ENCODE measurements at regions not wholly inside any gene's neighbourhood (a gene's known extent, or its start where the extent isn't known, plus 50 kb on each side); places are given as distances from the start of the nearest gene placed in this dataset.

DNA sequence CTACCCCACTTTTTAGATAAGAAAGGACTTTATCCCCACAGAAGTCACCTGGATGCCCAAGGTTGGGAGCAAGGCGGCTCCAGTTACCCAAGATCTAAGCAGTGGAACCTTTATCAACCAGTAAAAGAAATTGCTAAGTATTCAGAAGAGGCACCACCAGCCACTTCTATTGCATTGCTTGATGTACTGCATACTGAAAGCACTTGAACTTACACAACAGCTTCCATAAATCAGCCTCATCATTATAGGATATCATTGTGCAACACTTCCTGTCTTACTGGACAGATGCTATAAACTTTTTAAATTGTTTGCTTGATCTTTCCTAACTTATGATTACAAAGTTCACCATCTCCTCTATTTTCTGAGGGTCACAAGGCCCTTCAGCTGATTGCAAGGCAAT lies 642.7 kb upstream of the CXADR start:
- no peak overlapping the region for H3K27ac Mint-ChIP-seq
- no peaks in the 10 kb centered on the region for H3K36me3 Mint-ChIP-seq
- no peaks in the 10 kb centered on the region for H3K4me1 Mint-ChIP-seq
- ATAC-seq (ENCODE audit: low read depth): no peak
- DNase-seq: no peak
- H3K9me3 Mint-ChIP-seq: peaks cover 5% of the 10 kb centered on the region
- no peak overlapping the region for H3K4me3 Mint-ChIP-seq
- H3K27me3 Mint-ChIP-seq: no peaks in the 10 kb centered on the region
- POLR2A ChIA-PET: no interaction called here

DNA sequence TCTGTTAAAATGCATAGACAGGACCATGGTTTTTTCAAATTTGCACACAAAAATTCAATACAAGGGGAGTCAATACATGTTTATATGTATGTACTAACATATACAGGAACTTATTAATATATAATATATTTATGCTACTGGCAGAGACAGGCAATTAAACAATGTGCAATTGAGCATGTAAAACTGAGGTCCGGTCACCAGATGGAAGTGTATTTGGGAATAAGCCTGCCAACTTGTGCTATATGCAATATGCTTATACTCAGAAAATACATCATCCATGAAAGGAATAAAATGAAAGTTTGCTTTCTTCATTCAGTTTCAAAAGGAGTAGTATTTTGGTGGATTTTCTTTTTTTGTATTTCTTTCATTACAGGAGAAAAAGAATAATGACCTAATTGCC lies 640.2 kb upstream of the CXADR start:
- peaks cover 8% of the 10 kb centered on the region for H3K9me3 Mint-ChIP-seq
- POLR2A ChIA-PET: no interaction called here
- no peak overlapping the region for H3K27ac Mint-ChIP-seq
- no peaks in the 10 kb centered on the region for H3K4me1 Mint-ChIP-seq
- ATAC-seq (ENCODE audit: low read depth): no peak
- H3K4me3 Mint-ChIP-seq: no peak overlapping the region
- H3K36me3 Mint-ChIP-seq: no peaks in the 10 kb centered on the region
- DNase-seq: no peak
- H3K27me3 Mint-ChIP-seq: no peaks in the 10 kb centered on the region

DNA sequence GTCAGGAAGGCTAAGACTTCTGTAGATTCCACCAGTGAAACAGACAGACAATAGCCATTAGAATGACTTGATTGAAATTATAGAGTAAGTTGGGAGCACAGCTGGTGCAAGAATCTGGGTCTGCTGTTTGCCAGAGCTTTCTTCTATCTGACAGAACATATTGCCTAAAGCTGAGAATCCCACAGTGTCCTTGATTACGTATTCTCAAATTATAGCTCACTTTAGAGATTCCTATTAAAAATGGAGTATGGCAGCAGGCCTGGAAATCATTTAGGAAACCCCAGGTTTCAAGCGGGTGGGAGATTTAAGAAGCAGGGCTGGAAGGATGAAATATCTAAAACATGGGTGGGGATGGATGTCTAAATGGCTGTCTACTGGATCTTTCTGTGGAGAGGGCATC lies 639.7 kb upstream of the CXADR start:
- no peak for ATAC-seq (ENCODE audit: low read depth)
- Mint-ChIP-seq H3K9me3 (peaks cover 8% of the 10 kb centered on the region), H3K27me3 (no peaks in the 10 kb centered on the region), H3K27ac (no peak overlapping the region), H3K4me1 (no peaks in the 10 kb centered on the region), H3K36me3 (no peaks in the 10 kb centered on the region), H3K4me3 (no peak overlapping the region)
- DNase-seq: no peak
- POLR2A ChIA-PET: no interaction called here

DNA sequence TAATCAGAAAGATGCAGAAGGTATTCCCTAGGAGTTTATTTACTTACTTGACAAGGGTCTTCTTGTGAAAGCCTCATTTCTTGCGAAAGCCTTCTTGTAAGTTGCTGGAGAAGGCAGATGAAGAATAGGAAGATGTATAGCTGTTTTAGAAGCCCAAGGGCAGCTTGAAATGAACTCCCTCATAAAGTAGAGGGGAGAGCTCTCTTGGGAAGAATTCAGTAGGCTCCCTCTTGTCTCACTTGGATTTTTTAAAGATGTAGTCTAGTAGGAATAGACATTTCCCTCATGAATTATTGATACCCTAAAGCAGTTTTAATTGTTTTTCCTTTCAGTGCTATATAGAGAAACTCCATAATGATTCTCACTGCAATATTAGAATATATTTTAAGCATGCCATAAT lies 639.2 kb upstream of the CXADR start:
- POLR2A ChIA-PET: no interaction called here
- Mint-ChIP-seq H3K4me1 (no peaks in the 10 kb centered on the region), H3K36me3 (no peaks in the 10 kb centered on the region), H3K9me3 (peaks cover 8% of the 10 kb centered on the region), H3K27me3 (no peaks in the 10 kb centered on the region), H3K27ac (no peak overlapping the region), H3K4me3 (no peak overlapping the region)
- ATAC-seq (ENCODE audit: low read depth): no peak
- no peak for DNase-seq

DNA sequence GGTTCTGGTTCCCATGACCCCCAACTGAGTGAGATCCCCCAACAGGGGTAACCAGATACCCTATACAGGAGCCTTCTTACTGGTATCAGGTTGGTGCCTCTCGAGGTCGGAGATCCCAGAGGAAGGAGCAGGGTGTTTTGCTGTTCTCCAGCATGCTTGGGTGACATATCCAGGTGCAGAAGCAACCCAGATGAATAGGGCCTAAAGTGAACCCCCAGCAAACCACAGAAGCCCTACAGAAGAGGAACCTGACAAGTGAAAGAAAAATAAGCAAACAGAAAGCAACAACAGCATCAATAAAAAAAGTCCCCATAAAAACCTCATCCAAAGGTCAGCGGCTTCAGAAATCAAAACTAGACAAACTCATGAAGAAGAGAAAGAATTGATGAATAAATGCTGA lies 633.4 kb upstream of the CXADR start:
- H3K9me3 Mint-ChIP-seq: peaks cover 19% of the 10 kb centered on the region
- POLR2A ChIA-PET: no interaction called here
- no peak overlapping the region for H3K27ac Mint-ChIP-seq
- ATAC-seq (ENCODE audit: low read depth) (no peak), DNase-seq (no peak)
- no peaks in the 10 kb centered on the region for H3K36me3 Mint-ChIP-seq
- no peak overlapping the region for H3K4me3 Mint-ChIP-seq
- H3K4me1 Mint-ChIP-seq: no peaks in the 10 kb centered on the region
- no peaks in the 10 kb centered on the region for H3K27me3 Mint-ChIP-seq

DNA sequence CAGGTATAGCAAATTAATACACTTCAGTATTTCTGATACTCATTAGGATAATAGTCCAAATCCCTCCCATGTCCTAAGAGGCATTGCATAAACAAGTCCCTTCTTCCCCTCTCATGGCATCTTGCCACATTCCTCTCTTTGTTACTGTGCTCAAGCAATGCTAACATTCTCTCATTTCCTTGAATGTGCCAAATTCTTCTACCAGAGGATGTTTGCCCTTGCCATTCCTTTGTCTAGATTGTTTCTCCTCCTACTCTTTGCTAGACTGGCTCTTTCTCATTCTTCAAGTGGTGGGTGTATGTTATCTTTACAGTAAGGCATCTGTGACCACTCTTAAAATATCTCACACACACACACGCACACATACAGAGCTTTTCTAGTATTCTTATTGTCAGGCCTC lies 621.0 kb upstream of the CXADR start:
- ATAC-seq (ENCODE audit: low read depth) (no peak), DNase-seq (no peak)
- no peaks in the 10 kb centered on the region for H3K36me3 Mint-ChIP-seq
- H3K4me1 Mint-ChIP-seq: no peaks in the 10 kb centered on the region
- H3K4me3 Mint-ChIP-seq: no peak overlapping the region
- POLR2A ChIA-PET: no interaction called here
- no peak overlapping the region for H3K27ac Mint-ChIP-seq
- H3K27me3 Mint-ChIP-seq: no peaks in the 10 kb centered on the region
- H3K9me3 Mint-ChIP-seq: peaks cover 5% of the 10 kb centered on the region

DNA sequence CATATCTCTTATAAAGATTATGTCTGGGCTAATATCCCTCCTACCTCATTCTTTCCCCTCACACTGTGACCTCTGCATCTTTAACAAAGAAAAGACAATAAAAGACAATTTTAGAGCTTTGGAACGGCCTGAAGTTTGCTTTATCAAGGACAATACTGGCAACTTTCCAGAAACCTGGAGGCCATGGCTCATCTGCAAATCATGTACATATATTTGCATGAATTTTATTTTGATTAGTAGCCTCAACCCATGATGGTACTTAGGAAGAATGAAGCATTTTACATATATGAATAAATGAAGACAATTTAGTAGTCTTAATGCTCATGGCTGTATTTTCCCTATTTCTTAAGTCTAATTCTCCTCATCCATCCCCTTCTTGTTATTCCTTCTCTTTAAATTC lies 612.2 kb upstream of the CXADR start:
- Mint-ChIP-seq H3K9me3 (peaks cover 4% of the 10 kb centered on the region), H3K36me3 (no peaks in the 10 kb centered on the region), H3K4me3 (no peak overlapping the region), H3K27ac (no peak overlapping the region), H3K4me1 (no peaks in the 10 kb centered on the region), H3K27me3 (no peaks in the 10 kb centered on the region)
- POLR2A ChIA-PET: no interaction called here
- no peak for ATAC-seq (ENCODE audit: low read depth)
- no peak for DNase-seq

DNA sequence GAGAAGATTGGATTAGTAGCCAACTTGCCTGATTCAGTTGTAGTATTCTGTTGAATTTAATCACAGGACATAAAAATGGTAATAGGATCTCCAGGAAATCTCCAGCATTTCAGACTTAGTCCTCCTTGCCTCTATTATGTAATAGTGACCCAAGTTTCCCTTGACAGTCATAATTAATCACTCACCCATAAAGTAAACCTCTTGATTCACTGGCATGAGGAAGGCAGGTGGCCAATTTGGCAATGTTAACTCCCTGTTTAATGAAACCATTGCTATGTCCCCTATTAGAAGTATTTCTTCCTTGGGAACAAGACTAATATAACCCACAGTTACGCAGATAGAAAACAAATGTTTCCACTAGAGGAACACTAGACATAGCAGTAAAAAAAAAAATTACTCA lies 604.8 kb upstream of the CXADR start:
- Mint-ChIP-seq H3K27me3 (no peaks in the 10 kb centered on the region), H3K4me3 (no peak overlapping the region), H3K4me1 (no peaks in the 10 kb centered on the region), H3K36me3 (no peaks in the 10 kb centered on the region), H3K27ac (no peak overlapping the region), H3K9me3 (peaks cover 3% of the 10 kb centered on the region)
- no peak for ATAC-seq (ENCODE audit: low read depth)
- DNase-seq: no peak
- POLR2A ChIA-PET: no interaction called here

DNA sequence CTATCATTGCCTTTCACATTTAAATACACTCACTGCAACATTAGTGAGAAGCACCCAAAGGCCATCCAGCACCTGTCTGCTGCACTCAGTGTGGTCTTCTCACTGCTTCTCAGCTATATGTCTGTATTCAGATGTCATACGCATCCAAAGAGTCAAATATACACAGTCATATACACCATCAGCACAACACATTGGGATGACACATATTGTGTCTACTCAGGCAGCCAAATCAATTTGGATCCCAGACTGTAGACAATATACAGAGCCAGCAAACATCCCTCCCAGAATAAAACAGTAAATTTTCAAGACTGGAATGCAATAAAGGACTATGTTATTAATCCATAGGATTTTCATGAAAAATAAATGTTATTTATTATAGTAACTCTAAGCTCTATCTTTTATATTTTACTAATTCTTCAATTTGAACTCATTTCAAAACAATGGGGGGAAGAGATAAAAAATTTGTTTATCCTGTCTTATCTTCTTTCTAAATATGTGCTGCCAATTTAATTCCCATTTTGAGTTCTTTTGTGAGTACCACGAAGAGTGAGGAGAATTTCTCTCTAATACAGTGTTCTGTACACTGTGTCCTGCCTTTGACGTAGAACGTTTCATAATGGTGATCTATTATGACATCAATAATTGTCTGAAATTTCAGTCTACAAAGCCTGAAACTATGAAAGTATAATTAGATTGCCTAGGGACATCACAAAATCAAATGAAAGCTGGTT lies 602.2 kb upstream of the CXADR start:
- H3K4me3 Mint-ChIP-seq: no peak overlapping the region
- DNase-seq (no peak), ATAC-seq (ENCODE audit: low read depth) (no peak)
- peaks cover 4% of the 10 kb centered on the region for H3K9me3 Mint-ChIP-seq
- no peaks in the 10 kb centered on the region for H3K36me3 Mint-ChIP-seq
- H3K27ac Mint-ChIP-seq: no peak overlapping the region
- H3K4me1 Mint-ChIP-seq: no peaks in the 10 kb centered on the region
- no peaks in the 10 kb centered on the region for H3K27me3 Mint-ChIP-seq
- POLR2A ChIA-PET: no interaction called here

DNA sequence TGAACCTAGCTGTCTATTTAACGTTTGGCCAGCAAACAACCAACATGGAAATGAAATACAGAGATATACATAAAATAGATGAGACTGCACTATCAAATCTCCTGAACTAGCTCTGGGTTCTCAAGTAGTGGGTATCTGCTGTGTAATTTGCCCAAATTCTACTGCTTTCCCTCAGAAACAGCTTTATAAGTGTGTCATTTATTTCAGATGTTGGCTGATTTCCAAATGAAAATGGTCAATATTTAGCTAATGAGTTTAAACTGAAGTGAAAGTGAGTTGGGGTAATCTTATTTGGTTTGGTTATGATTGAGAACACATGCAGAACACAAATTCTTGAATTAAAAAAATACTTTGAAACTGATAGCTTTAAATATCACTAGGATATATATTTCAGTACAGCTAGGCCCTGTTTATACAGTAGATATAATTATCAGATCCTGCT lies 601.7 kb upstream of the CXADR start:
- DNase-seq: no peak
- Mint-ChIP-seq H3K36me3 (no peaks in the 10 kb centered on the region), H3K27ac (no peak overlapping the region), H3K4me3 (no peak overlapping the region), H3K4me1 (no peaks in the 10 kb centered on the region), H3K27me3 (no peaks in the 10 kb centered on the region), H3K9me3 (peaks cover 5% of the 10 kb centered on the region)
- ATAC-seq (ENCODE audit: low read depth): no peak
- POLR2A ChIA-PET: no interaction called here

DNA sequence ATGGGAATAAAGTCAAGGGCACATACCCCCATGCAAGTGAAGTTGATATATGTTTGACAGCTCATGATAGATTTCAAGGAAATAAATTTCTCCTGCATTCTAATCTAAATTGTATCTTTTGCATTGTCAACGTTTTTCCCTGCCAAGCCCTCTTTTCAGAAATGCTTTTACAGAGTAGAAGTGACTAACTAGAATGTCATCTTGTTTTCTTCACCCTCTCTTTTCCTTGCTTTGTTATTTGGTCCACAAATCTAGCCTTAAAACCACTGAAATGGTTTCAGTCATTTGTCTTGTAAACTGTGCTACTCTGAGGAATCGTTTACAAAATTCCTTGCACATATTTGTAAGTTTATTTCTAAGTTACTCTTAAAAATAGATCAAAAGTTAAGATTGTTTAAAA lies 600.8 kb upstream of the CXADR start:
- Mint-ChIP-seq H3K27me3 (no peaks in the 10 kb centered on the region), H3K27ac (no peak overlapping the region), H3K9me3 (peaks cover 5% of the 10 kb centered on the region), H3K4me1 (no peaks in the 10 kb centered on the region), H3K36me3 (no peaks in the 10 kb centered on the region), H3K4me3 (no peak overlapping the region)
- POLR2A ChIA-PET: no interaction called here
- ATAC-seq (ENCODE audit: low read depth): no peak
- no peak for DNase-seq

DNA sequence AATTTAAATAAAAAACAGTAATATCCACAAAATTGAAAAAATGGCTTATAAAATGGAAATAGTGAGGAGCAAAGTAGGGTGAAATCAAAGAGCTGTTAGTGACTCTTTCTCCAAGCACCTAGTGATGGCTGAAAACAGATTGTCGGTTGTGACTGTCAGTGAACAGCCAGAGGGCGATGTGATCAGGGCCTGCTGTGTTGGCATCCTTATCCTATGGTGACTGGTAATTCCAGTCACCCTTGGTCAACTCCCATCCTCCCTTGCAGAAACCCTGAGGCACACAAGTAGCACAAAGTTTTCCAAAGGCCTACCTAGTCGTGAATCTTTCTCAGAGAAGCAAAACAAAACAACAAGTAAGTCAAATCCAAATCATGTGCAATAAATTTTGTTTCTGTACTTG lies 599.8 kb upstream of the CXADR start:
- Mint-ChIP-seq H3K9me3 (peaks cover 5% of the 10 kb centered on the region), H3K27me3 (no peaks in the 10 kb centered on the region), H3K27ac (no peak overlapping the region), H3K36me3 (no peaks in the 10 kb centered on the region), H3K4me3 (no peak overlapping the region), H3K4me1 (no peaks in the 10 kb centered on the region)
- POLR2A ChIA-PET: no interaction called here
- ATAC-seq (ENCODE audit: low read depth) (no peak), DNase-seq (no peak)

DNA sequence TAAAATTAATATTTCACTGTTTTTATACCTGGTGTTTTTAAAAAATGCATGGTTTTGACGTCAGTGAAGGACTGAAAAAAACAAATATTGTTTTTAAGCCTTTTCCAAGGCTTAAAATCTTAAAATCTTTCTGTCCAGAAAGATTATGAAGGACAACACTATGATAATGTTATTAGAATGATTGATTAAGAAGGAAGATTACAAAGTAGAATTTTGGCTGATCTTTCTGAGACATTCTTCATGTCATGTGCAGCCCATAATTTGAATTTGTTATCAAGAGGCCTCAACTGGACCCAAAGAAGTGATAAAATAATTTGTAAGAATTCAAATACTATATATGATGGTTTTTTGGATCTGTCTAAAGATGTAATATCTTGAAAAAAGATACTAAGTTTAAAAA lies 584.4 kb upstream of the CXADR start:
- POLR2A ChIA-PET: no interaction called here
- H3K27ac Mint-ChIP-seq: no peak overlapping the region
- no peak for ATAC-seq (ENCODE audit: low read depth)

DNA sequence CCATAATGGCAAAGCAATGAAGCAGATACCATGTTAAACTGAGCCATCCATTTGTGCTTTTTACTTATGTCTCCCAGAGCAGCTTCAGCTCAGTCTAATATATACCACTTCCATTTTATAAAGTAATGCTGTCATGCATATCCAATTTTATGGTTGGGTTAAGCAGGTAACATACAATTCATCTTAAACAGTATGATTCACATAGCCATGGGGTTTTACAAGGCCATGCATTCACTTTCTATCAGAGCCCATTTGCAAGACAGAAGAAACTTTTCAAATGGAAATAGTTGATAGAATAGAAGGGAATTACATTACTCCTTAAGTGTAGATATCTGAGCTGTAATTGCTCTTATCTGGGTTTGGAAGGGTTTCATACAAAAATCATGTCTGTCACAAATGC lies 580.5 kb upstream of the CXADR start:
- DNase-seq: no peak
- H3K27me3 Mint-ChIP-seq: no peaks in the 10 kb centered on the region
- H3K27ac Mint-ChIP-seq: no peak overlapping the region
- H3K4me3 Mint-ChIP-seq: no peak overlapping the region
- ATAC-seq (ENCODE audit: low read depth): no peak
- POLR2A ChIA-PET: no interaction called here
- peaks cover 5% of the 10 kb centered on the region for H3K9me3 Mint-ChIP-seq
- no peaks in the 10 kb centered on the region for H3K4me1 Mint-ChIP-seq
- H3K36me3 Mint-ChIP-seq: no peaks in the 10 kb centered on the region

More for the DNA sequence above, 584.4 kb upstream of the CXADR start:
- H3K4me1 Mint-ChIP-seq: no peaks in the 10 kb centered on the region
- H3K9me3 Mint-ChIP-seq: peaks cover under 1% of the 10 kb centered on the region
- no peak overlapping the region for H3K4me3 Mint-ChIP-seq
- no peak for DNase-seq
- H3K36me3 Mint-ChIP-seq: no peaks in the 10 kb centered on the region
- H3K27me3 Mint-ChIP-seq: no peaks in the 10 kb centered on the region

DNA sequence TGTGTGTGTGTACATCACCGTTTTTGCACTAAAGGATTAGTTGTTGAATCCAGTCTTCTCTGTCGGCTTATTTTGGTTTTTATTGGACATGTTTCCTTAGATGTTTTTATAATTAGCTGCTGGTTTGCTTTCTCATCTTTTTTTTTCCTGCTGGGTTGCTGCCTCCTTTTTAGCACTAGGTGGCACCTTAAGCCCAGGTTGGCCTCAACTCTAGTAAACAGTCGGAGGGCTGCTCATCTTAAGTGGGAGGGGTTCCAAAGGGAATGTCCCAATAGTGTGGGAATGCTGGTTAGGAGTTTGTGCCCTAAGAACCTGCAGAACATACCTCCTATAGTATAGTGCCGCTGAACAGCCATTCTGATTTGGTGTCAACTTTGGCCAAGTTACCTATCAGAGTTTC lies 570.1 kb upstream of the CXADR start:
- Mint-ChIP-seq H3K4me1 (no peaks in the 10 kb centered on the region), H3K27me3 (no peaks in the 10 kb centered on the region), H3K27ac (no peak overlapping the region), H3K36me3 (no peaks in the 10 kb centered on the region), H3K4me3 (no peak overlapping the region), H3K9me3 (peaks cover 2% of the 10 kb centered on the region)
- POLR2A ChIA-PET: no interaction called here
- DNase-seq: no peak
- ATAC-seq (ENCODE audit: low read depth): no peak
